ENCODE measurements at regions not wholly inside any gene's neighbourhood (a gene's known extent, or its start where the extent isn't known, plus 50 kb on each side); places are given as distances from the start of the nearest gene placed in this dataset.

DNA sequence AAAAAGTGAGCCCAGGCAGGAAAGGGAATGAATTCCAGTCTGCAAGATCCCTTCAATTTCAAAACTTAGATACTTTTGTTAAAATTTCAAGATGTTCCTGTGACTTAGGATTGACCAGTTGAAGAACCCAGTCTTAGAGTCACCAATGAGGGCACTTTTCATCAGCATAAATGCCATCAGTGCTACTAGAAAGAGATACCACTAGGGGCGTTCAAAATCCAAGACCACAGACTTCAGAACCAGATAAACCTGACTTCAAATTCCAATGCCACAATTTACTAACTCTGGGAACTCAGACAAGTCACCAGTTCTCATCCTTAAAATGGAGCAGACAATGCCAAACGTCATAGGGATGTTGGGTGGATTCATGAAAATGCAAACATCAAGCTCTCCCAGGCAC, 523.2 kb downstream of the BUD13 start:
- TF ChIP-seq, protein P1, sequence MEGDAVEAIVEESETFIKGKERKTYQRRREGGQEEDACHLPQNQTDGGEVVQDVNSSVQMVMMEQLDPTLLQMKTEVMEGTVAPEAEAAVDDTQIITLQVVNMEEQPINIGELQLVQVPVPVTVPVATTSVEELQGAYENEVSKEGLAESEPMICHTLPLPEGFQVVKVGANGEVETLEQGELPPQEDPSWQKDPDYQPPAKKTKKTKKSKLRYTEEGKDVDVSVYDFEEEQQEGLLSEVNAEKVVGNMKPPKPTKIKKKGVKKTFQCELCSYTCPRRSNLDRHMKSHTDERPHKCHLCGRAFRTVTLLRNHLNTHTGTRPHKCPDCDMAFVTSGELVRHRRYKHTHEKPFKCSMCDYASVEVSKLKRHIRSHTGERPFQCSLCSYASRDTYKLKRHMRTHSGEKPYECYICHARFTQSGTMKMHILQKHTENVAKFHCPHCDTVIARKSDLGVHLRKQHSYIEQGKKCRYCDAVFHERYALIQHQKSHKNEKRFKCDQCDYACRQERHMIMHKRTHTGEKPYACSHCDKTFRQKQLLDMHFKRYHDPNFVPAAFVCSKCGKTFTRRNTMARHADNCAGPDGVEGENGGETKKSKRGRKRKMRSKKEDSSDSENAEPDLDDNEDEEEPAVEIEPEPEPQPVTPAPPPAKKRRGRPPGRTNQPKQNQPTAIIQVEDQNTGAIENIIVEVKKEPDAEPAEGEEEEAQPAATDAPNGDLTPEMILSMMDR (IDR thresholded peaks at IDR 0.05): no peak
- TF ChIP-seq EP300 (IDR thresholded peaks at IDR 0.05): no peak
- no peak for TF ChIP-seq POLR2A (IDR thresholded peaks at IDR 0.05)
- no peak for TF ChIP-seq POLR2AphosphoS5 (IDR thresholded peaks at IDR 0.05)
- WGBS, 2 donors: 72 to 88% methylated on average over 2 of the region's 2 CpGs

DNA sequence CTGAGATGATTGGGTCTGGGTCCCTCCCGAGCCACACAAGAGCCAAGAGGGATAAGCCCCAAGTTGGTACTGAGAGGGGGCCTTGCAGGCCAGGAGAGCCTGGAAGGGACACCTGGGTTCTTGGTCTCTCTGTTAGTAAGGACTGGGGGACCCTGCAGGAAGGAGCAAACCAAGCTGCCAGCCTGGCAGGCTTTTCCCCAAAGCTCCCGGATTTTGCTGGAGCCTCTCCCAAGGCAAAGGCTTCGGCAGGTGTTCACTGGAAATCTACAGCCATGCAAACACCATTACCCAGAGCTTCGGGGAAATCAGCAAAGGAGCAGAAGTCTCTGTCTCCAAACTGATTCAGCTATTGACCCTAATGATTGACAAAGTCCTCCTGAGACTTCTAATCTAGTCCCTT, 527.9 kb downstream of the BUD13 start:
- Histone ChIP-seq H3K27ac (no peak overlapping the region), H3K4me3 (no peak overlapping the region), H3K9me3 (no peaks in the 10 kb centered on the region), H3K4me1 (no peaks in the 10 kb centered on the region), H3K27me3 (no peaks in the 10 kb centered on the region), H3K36me3 (no peaks in the 10 kb centered on the region)
- WGBS, 2 donors: 81 to 89% methylated on average over 4 of the region's 4 CpGs
- TF ChIP-seq POLR2AphosphoS5 (IDR thresholded peaks at IDR 0.05) (no peak), POLR2A (IDR thresholded peaks at IDR 0.05) (no peak), EP300 (IDR thresholded peaks at IDR 0.05) (no peak)
- TF ChIP-seq, protein P1 (IDR thresholded peaks at IDR 0.05): no peak
- ATAC-seq (ENCODE audit: low FRiP score in 2 of 2) (no peak), DNase-seq (no peak)

More for the DNA sequence above, 523.2 kb downstream of the BUD13 start:
- no peak for ATAC-seq (ENCODE audit: low FRiP score in 2 of 2)
- Histone ChIP-seq H3K4me1 (no peaks in the 10 kb centered on the region), H3K27me3 (no peaks in the 10 kb centered on the region), H3K27ac (no peak overlapping the region), H3K4me3 (no peak overlapping the region), H3K9me3 (no peaks in the 10 kb centered on the region), H3K36me3 (no peaks in the 10 kb centered on the region)
- no peak for DNase-seq

DNA sequence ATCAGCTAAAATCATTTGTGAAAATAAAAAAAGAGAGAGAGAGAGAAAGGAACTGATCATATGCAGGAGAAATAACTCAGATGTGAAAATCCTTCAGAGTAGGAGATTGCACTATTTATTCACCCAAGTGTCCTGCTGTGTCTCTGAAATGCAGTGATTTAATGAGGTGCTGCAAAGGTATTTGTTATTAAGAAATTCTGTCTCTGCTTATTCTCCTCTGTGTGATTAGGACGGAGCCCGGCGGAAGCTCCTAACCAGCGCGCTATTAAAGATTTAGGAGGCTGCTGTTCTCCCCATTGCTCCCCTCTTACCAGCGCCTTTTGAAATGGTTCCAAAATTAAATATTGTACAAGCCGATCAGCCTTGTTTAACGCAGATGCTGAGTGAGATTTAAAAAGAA, 528.3 kb downstream of the BUD13 start:
- TF ChIP-seq EP300 (IDR thresholded peaks at IDR 0.05): no peak
- TF ChIP-seq, protein P1 (IDR thresholded peaks at IDR 0.05): no peak
- TF ChIP-seq POLR2AphosphoS5 (IDR thresholded peaks at IDR 0.05): no peak
- no peak for TF ChIP-seq POLR2A (IDR thresholded peaks at IDR 0.05)
- ATAC-seq (ENCODE audit: low FRiP score in 2 of 2) (no peak), DNase-seq (no peak)
- no peaks in the 10 kb centered on the region for H3K9me3 ChIP-seq
- no peak overlapping the region for H3K4me3 ChIP-seq
- no peaks in the 10 kb centered on the region for H3K36me3 ChIP-seq
- no peaks in the 10 kb centered on the region for H3K27me3 ChIP-seq
- H3K4me1 ChIP-seq: no peaks in the 10 kb centered on the region
- H3K27ac ChIP-seq: no peak overlapping the region
- WGBS, 2 donors: 80 to 82% methylated on average over 8 of the region's 8 CpGs

DNA sequence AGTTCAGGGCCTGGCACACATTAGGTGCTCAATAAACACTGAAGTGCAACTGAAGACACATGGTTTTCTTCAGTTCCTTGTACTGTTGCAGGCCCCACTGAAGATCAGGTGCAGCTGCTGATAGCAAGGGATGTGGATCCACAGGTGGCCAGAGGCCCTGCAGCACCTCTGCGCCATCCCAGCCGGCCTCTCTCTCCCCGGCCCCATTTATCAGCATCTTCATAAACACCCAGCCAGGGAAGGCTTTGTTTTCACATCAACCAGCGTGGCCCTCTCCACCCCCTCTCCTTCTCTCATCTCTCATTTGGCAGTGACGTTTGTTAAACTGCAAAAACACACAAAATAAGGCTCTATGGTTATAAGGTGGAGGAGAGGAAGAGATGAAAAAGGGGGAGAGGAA, 528.8 kb downstream of the BUD13 start:
- TF ChIP-seq POLR2AphosphoS5 (IDR thresholded peaks at IDR 0.05) (no peak), EP300 (IDR thresholded peaks at IDR 0.05) (no peak)
- Histone ChIP-seq H3K9me3 (no peaks in the 10 kb centered on the region), H3K27me3 (no peaks in the 10 kb centered on the region), H3K4me1 (no peaks in the 10 kb centered on the region), H3K4me3 (no peak overlapping the region), H3K36me3 (no peaks in the 10 kb centered on the region), H3K27ac (no peak overlapping the region)
- ATAC-seq (ENCODE audit: low FRiP score in 2 of 2) (no peak), DNase-seq (peak in 1 of 2 donors; percentile 39)
- WGBS, 2 donors: 46 to 62% methylated on average over 5 of the region's 5 CpGs

DNA sequence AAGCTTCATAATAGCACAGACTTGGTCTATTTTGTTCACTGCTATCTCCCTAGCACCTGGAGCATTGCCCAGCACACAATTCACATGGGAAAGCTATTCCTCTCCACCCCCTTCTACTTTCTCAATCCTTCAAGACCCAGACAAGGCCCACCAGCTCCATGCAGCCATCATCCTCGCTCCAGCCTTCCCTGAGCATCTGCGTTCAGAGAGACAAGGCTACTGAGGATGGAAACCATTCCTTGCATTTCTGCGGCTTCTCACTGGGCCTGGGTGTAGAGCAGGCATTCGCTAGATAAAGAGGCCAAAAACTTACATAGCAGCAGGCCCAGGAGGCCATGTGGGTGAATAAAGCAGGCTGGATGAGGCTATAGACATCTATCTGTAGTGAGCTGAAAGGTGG, 530.8 kb downstream of the BUD13 start:
- no peaks in the 10 kb centered on the region for H3K4me1 ChIP-seq
- no peaks in the 10 kb centered on the region for H3K9me3 ChIP-seq
- WGBS, 2 donors: 92 to 94% methylated on average over 4 of the region's 4 CpGs
- no peak overlapping the region for H3K4me3 ChIP-seq
- no peaks in the 10 kb centered on the region for H3K27me3 ChIP-seq
- no peak for TF ChIP-seq POLR2AphosphoS5 (IDR thresholded peaks at IDR 0.05)
- TF ChIP-seq POLR2A (IDR thresholded peaks at IDR 0.05): no peak
- no peak for TF ChIP-seq EP300 (IDR thresholded peaks at IDR 0.05)
- TF ChIP-seq, protein P1 (IDR thresholded peaks at IDR 0.05): no peak
- ATAC-seq (ENCODE audit: low FRiP score in 2 of 2) (no peak), DNase-seq (no peak)
- H3K36me3 ChIP-seq: no peaks in the 10 kb centered on the region
- H3K27ac ChIP-seq: no peak overlapping the region
